Activated CD4-positive, alpha-beta T cell treated with anti-CD3 and anti-CD28 coated beads, Interleukin-2, amount 50 U/mL, for 1 hour (primary cell): ENCODE measurements at regions not wholly inside any gene's neighbourhood (a gene's known extent, or its start where the extent isn't known, plus 50 kb on each side); places are given as distances from the start of the nearest gene placed in this dataset.
"Not testable (repeated sequence)": the region's sequence is repeated elsewhere in the genome, so short reads cannot be mapped to it uniquely, and the experiment has no call there.

Experiments
- DNase-seq: peaks from one replicate; pipeline ENCODE4 v3.0.0-alpha.2; 2020

DNA sequence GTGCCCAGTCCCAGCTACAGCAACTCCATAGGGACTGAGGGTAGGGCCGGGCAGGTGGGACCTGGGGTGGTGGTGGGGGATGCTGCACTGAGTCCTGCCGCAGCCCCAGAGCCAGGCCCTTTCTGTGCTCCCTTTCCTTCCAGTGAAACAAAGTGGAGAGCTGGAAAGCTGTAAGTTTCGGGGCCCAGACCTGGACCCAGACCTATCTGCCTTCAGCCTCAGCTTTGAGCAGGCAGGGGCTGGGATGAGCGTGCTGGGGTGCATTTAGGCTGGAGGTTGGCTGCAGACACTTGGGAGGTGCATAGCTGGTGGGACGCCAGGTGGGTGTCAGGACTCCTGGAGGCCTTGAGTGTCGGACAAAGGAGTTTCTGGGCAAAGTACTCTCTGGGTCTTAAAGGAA lies 92.7 kb upstream of the C1orf174 start:
- DNase-seq: no peak

- no peak for DNase-seq
Observed at GRCh38 chr1:3993619-3994375, 93.7 kb upstream of the C1orf174 start.

DNA sequence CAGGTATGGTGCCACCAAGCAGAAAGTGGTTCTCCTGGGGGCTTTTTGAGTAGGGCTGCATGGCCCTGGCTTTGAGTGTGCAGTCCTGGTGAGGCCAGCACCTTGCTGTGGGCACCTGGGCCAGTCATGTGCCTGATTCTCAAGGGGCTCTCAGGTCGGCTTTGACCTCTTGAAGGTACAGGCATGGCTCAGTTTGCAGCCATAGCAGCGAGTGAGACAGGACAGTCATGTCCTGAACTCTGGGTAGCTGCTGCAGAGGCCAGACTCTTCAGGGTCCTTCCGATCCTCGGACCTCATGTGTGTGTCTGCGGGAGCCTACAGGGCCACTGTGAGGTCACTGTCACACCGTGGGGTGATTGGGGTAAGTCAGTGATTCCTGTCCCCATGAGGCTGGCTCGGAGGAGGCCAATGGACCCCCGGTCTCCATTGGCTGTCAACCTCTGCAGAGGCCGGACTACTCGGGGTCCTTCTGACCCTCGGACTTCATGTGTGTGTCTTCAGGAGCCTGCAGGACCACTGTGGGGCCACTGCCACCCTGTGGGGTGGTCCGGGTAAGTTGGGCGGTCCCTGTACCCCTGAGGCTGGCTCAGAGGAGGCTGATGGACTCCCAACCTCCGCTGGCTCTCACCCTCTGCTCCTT lies 95.2 kb upstream of the C1orf174 start:
- no peak for DNase-seq

- no peak for DNase-seq
Observed at GRCh38 chr1:3996846-3997705, 97.0 kb upstream of the C1orf174 start.

DNA sequence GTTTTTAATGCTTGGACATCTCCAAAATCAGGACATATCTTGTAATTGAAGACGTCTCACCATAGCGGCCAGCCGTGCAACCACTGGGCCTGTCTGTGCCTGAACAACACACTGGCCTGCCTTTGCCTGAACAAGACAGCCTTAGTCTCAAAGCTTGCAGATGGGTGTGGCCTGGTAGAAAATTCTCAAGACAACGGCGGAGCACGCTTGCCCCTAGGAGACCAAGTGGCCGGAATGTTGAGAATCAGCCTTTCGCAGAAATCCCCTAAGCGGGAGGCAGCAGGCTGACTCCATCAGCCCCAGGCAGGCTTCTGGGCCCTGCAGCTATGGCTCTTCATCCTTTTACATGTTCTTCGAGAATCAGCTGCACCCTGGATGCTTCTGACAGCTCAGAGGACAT lies 98.0 kb upstream of the C1orf174 start:
- DNase-seq: no peak

GRCh38 chr1:3999514-3999913 lies 99.4 kb upstream of the C1orf174 start:
- not testable (repeated sequence) for DNase-seq

GRCh38 chr1:3999941-4000735 lies 100.1 kb upstream of the C1orf174 start:
- no peak for DNase-seq

DNA sequence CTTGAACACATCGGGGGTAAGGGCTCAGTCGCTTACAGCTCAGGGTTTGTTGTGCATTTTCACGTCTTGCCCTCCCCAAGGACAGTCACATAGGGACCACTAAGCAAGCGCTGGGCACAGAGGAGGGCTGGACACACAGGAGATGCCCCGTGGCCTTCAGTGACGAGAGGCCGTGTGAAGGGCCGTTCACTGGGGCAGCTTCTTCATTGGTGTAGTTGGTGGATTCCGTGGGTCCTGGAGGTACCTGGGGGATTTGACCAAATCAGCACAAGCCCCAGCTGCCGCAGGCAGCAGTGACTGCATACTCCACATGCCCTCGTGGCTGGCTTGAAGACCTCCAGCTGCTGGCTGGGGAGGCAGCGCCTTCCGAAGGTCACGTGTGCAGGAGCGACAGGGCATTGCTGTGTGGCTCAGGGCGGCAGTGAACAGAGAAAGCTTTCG lies 100.8 kb upstream of the C1orf174 start:
- DNase-seq: no peak

- no peak for DNase-seq
Observed at GRCh38 chr1:4001461-4001860, 101.4 kb upstream of the C1orf174 start.

- no peak for DNase-seq
Observed at GRCh38 chr1:4002061-4002521, 102.0 kb upstream of the C1orf174 start.

GRCh38 chr1:4002741-4003140 lies 102.7 kb upstream of the C1orf174 start:
- no peak for DNase-seq

- no peak for DNase-seq
Observed at GRCh38 chr1:4003846-4004505, 103.9 kb upstream of the C1orf174 start.

DNA sequence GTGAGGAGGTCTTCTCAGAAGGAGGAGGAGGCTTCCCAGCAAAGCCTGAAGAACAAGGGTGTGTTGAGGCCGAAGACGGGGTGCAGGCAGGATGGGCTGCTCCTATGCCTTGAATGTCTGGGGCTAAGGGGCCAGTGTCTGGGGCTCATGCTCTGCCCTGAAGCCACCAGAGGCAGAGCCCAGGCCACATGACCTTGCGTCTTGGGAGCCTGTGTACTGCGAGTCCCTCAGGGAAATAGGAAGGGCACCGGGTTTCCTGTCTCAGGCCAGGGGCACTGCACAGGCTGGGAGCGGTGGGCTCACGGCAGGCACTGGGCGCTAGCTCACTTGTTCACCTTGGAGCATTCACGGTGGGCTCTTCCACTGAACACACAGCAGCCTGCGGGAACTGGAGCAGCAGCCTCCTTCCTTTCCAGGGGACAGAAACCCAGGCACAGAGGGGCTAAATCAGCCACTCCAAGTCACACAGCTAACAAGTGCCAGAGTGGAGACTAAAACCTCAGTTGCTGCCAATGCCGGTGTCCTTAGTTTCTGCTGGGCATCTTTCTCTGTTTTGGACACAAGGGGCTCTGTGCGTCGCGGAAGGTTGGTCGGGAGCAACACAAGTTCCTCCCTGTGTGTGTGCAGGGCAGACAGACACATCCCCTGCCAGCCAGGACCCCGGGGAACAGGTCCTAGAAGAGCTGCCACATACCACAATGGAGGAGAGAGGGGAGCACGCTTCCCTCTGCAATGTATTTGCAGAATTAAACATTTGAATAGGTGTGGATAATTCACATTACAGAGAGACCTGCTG lies 104.8 kb upstream of the C1orf174 start:
- DNase-seq: no peak

DNA sequence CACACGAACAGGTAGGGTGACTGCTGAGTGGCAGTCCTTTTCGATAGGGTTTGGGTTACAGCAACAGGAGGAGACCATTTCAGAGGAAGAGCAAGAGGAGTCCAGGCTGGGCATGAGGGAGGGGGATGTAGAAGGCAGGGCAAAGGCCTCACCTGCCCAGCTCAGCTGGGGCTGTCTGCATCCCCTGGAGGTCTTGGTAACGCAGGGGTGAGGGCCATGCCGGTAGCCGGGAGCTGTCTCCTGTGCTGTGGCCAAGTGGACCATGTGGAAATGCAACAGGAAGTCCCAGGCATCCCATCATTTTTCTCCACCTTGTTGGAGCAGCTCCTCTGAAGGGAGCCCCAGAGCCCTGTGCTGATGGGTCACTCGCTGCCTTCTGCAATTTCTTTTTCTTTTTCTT lies 105.4 kb upstream of the C1orf174 start:
- DNase-seq: no peak

DNA sequence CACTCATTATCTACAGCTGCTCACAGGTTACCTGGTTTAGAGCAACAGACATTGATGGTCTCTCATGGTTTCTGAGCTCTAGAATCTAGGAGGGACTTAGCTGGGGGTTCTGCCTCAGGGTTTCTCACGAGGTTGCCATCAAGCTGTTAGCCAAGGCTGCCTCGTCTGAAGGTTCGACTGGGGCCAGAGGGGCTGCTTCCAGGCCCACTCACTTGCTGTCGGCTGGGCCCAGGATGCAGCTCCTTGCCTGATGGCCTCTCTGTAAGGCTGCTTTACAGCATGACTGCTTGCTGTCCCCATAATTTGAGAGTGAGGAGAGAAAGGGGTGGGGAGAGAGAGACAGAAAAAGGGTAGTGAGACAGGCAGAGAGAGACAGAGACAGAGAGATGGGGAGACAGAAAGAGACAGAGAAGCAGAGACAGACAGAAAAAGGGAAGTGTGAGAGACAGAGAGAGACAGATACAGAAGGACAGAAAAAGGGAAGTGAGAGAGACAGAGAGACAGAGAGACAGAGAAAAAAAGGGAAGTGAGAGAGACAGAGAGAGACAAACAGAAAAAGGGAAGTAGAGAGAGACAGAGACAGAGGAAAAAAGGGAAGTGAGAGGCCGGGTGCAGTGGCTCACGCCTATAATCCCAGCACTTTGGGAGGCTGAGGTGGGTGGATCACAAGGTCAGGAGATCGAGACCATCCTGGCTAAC lies 106.8 kb upstream of the C1orf174 start:
- DNase-seq: no peak

GRCh38 chr1:4010284-4010683 lies 110.2 kb upstream of the C1orf174 start:
- DNase-seq: no peak

GRCh38 chr1:4010814-4011605 lies 110.9 kb upstream of the C1orf174 start:
- DNase-seq: no peak

GRCh38 chr1:4016351-4017130 lies 116.5 kb upstream of the C1orf174 start:
- DNase-seq: no peak
